PC-9 (cell line): ENCODE measurements at regions not wholly inside any gene's neighbourhood (a gene's known extent, or its start where the extent isn't known, plus 50 kb on each side); places are given as distances from the start of the nearest gene placed in this dataset.

Experiments
- BruUV-seq: library from RNA; stranded (reverse); fragments of 400-500 nt; replicated peaks from 2 replicates; lab custom pipeline; 2021; lab: Mats Ljungman, UMichigan
- CTCF ChIA-PET: fragments of 300-600 bp; sonication (Branson Sonifier 250); formaldehyde crosslinking; loops from one replicate; lab custom pipeline; 2022; ENCODE audit warnings: antibody characterized with exemption; lab: Charles Lee
- POLR2A ChIA-PET: fragments of 300-600 bp; sonication (Branson Sonifier 250); formaldehyde crosslinking; loops from one replicate; lab custom pipeline; 2022; ENCODE audit warnings: antibody characterized with exemption; ENCODE audit not compliant: unreplicated experiment; lab: Charles Lee
- DNase-seq, 2 experiments: peaks; one replicate each; pipeline versions ENCODE4 v3.0.0 to v3.0.0-alpha.2; 2015 to 2022; ENCODE audit warnings: mixed read lengths in 1 of 2
- H2AFZ ChIP-seq: fragments of 200-600 bp; sonication (generic); 2 replicates; pipeline ENCODE4 v1.8.1; 2017; ENCODE audit warnings: antibody characterized with exemption
- H3F3A ChIP-seq: fragments of 200-600 bp; sonication (generic); 2 replicates; pipeline ENCODE4 v1.8.1; 2017; ENCODE audit warnings: antibody characterized with exemption, mild to moderate bottlenecking, low read depth; ENCODE audit not compliant: insufficient read depth
- H3K27ac ChIP-seq: fragments of 200-600 bp; sonication (generic); 2 replicates; pipeline ENCODE4 v1.6.1; 2016; ENCODE audit warnings: mixed run types
- H3K27me3 ChIP-seq: fragments of 200-600 bp; sonication (generic); 2 replicates; pipeline ENCODE4 v1.6.1; 2016; ENCODE audit warnings: low read depth, mixed run types; ENCODE audit not compliant: insufficient read depth
- H3K36me3 ChIP-seq: fragments of 200-600 bp; sonication (generic); 2 replicates; pipeline ENCODE4 v1.6.1; 2016; ENCODE audit warnings: low read depth, mixed run types
- H3K4me1 ChIP-seq: fragments of 200-600 bp; sonication (generic); replicated peaks from 2 replicates; pipeline ENCODE4 v1.6.1; 2016; ENCODE audit warnings: mixed run types; ENCODE audit not compliant: insufficient read depth
- H3K4me2 ChIP-seq: fragments of 200-600 bp; sonication (generic); 2 replicates; pipeline ENCODE4 v1.6.1; 2017; ENCODE audit warnings: mixed run types
- H3K4me3 ChIP-seq: fragments of 200-600 bp; sonication (generic); 2 replicates; pipeline ENCODE4 v1.6.1; 2016; ENCODE audit warnings: mixed run types
- H3K79me2 ChIP-seq: fragments of 200-600 bp; sonication (generic); 2 replicates; pipeline ENCODE4 v1.6.1; 2017; ENCODE audit warnings: low read depth, mixed run types
- H3K9me2 ChIP-seq: fragments of 200-600 bp; sonication (generic); 2 replicates; pipeline ENCODE4 v1.8.1; 2017; ENCODE audit warnings: mild to moderate bottlenecking; ENCODE audit not compliant: insufficient read depth
- H3K9me3 ChIP-seq: fragments of 200-600 bp; sonication (generic); 2 replicates; pipeline ENCODE4 v1.8.1; 2016; ENCODE audit warnings: low read depth; ENCODE audit not compliant: insufficient read depth
- H4K20me1 ChIP-seq: fragments of 200-600 bp; sonication (generic); 2 replicates; pipeline ENCODE4 v1.8.1; 2017; ENCODE audit not compliant: insufficient read depth
- CTCF ChIP-seq: fragments of 200-600 bp; sonication (generic); conservative IDR thresholded peaks from 2 replicates; pipeline ENCODE4 v1.6.1; 2017; ENCODE audit warnings: mixed run types, antibody characterized with exemption, mild to moderate bottlenecking, moderate library complexity
- EZH2 ChIP-seq: fragments of 200-600 bp; sonication (generic); IDR thresholded peaks from 2 replicates; pipeline ENCODE4 v1.8.0; 2017; ENCODE audit warnings: antibody characterized with exemption, low read depth
- intact Hi-C: fragments of 100-400 bp; cut with micrococcal nuclease; formaldehyde crosslinking; loops from one replicate; pipeline ENCODE4 v1.10.0; 2022; ENCODE audit not compliant: unreplicated experiment

GRCh38 chr2:14828223-14828622 is 195.7 kb downstream of the LRATD1 start:
- Histone ChIP-seq H3K79me2 (no peaks in the 10 kb centered on the region), H3K27me3 (no peaks in the 10 kb centered on the region), H3F3A (peaks cover 9% of the 10 kb centered on the region; the same call in 1 of the 2 replicates), H3K4me2 (peak overlapping the region; percentile 48), H3K4me1 (peaks cover 25% of the 10 kb centered on the region), H2AFZ (no peak overlapping the region), H3K27ac (0 out of 2 replicates have a peak overlapping the region, but pooled peaks have one; percentile 15), H3K9me2 (no peaks in the 10 kb centered on the region), H4K20me1 (no peaks in the 10 kb centered on the region), H3K9me3 (0 out of 2 replicates have a peak, but pooled peaks cover 4% of the 10 kb centered on the region), H3K4me3 (no peak overlapping the region), H3K36me3 (no peaks in the 10 kb centered on the region)
- no peak for DNase-seq
- ChIA-PET POLR2A (no interaction called here), CTCF (no interaction called here)
- no TSS peak for BruUV-seq
- intact Hi-C loops, result no loop called here
- TF ChIP-seq EZH2 (no peak), CTCF (no peak)

- H3K79me2 ChIP-seq, result no peaks in the 10 kb centered on the region
- intact Hi-C loops, result no loop called here
- no peaks in the 10 kb centered on the region for H3K9me2 ChIP-seq
- H3K4me2 ChIP-seq, result no peak overlapping the region
- no peak for TF ChIP-seq EZH2
- no peak for TF ChIP-seq CTCF
- DNase-seq, result no peak
- POLR2A ChIA-PET, result no interaction called here
- no peak overlapping the region for H3K4me3 ChIP-seq
- CTCF ChIA-PET, result no interaction called here
- H3K9me3 ChIP-seq, result 0 out of 2 replicates have a peak, but pooled peaks cover 4% of the 10 kb centered on the region
- H3K27ac ChIP-seq, result no peak overlapping the region
- BruUV-seq, result no TSS peak
- no peaks in the 10 kb centered on the region for H3K27me3 ChIP-seq
- no peaks in the 10 kb centered on the region for H4K20me1 ChIP-seq
- no peaks in the 10 kb centered on the region for H3K36me3 ChIP-seq
- no peak overlapping the region for H2AFZ ChIP-seq
- peaks cover 9% of the 10 kb centered on the region; the same call in 1 of the 2 replicates for H3F3A ChIP-seq
- H3K4me1 ChIP-seq, result peaks cover 25% of the 10 kb centered on the region
These were observed 196.5 kb downstream of the LRATD1 start for GRCh38 chr2:14828968-14829367.

GRCh38 chr2:14831458-14831857 is 198.9 kb downstream of the LRATD1 start:
- Histone ChIP-seq H3K36me3 (no peaks in the 10 kb centered on the region), H4K20me1 (no peaks in the 10 kb centered on the region), H3K27me3 (no peaks in the 10 kb centered on the region), H3K4me1 (peaks cover 22% of the 10 kb centered on the region), H2AFZ (no peak overlapping the region), H3K4me2 (no peak overlapping the region), H3K9me3 (0 out of 2 replicates have a peak, but pooled peaks cover 4% of the 10 kb centered on the region), H3K9me2 (peaks cover 4% of the 10 kb centered on the region; the same call in 1 of the 2 replicates), H3F3A (peaks cover 9% of the 10 kb centered on the region; the same call in 1 of the 2 replicates), H3K27ac (no peak overlapping the region), H3K79me2 (no peaks in the 10 kb centered on the region), H3K4me3 (no peak overlapping the region)
- POLR2A ChIA-PET, result interaction anchor here (0.7 kb wide), 1 partner anchor 904 kb away, joined by 9 read pairs; no protein-coding TSS in a partner anchor
- intact Hi-C loops, result loop anchor here (1.0 kb wide), 1 partner anchor 195 kb away; no protein-coding TSS in a partner anchor
- BruUV-seq, result no TSS peak
- CTCF ChIA-PET, result no interaction called here
- DNase-seq, result no peak
- TF ChIP-seq CTCF, result peak; percentile 37; the same call in 1 of the 2 replicates
- TF ChIP-seq EZH2, result no peak
